ACC112 (cell line): ENCODE measurements at regions not wholly inside any gene's neighbourhood (a gene's known extent, or its start where the extent isn't known, plus 50 kb on each side); places are given as distances from the start of the nearest gene placed in this dataset.
"Not testable (repeated sequence)": the region's sequence is repeated elsewhere in the genome, so short reads cannot be mapped to it uniquely, and the experiment has no call there.

Experiments used
- H2AFZ ChIP-seq: fragments of 200-600 bp; sonication (generic); one replicate; pipeline ENCODE4 v1.6.0; 2017; ENCODE audit warnings: antibody characterized with exemption, low read length; ENCODE audit not compliant: unreplicated experiment
- H3K27ac ChIP-seq: fragments of 200-600 bp; sonication (generic); 2 replicates; pipeline ENCODE4 v1.5.1; 2014; ENCODE audit warnings: low read depth, mild to moderate bottlenecking, antibody characterized with exemption, low read length, moderate library complexity
- H3K27me3 ChIP-seq: fragments of 200-600 bp; sonication (generic); 2 replicates; pipeline ENCODE4 v1.6.1; 2014; ENCODE audit warnings: mild to moderate bottlenecking, antibody characterized with exemption, low read length, moderate library complexity, mixed read lengths; ENCODE audit not compliant: insufficient read depth
- H3K36me3 ChIP-seq: fragments of 200-600 bp; sonication (generic); 2 replicates; pipeline ENCODE4 v1.6.1; 2016; ENCODE audit warnings: mild to moderate bottlenecking, antibody characterized with exemption, low read length, moderate library complexity, mixed read lengths; ENCODE audit not compliant: insufficient read depth
- H3K4me1 ChIP-seq: fragments of 200-600 bp; sonication (generic); one replicate; pipeline ENCODE4 v1.6.1; 2016; ENCODE audit warnings: low read length, mixed read lengths; ENCODE audit not compliant: insufficient read depth, unreplicated experiment, control insufficient read depth
- H3K4me3 ChIP-seq: fragments of 200-600 bp; sonication (generic); 2 replicates; pipeline ENCODE4 v1.5.1; 2014; ENCODE audit warnings: mild to moderate bottlenecking, low read depth, low read length
- H3K79me2 ChIP-seq: fragments of 200-600 bp; sonication (generic); one replicate; pipeline ENCODE4 v1.6.0; 2016; ENCODE audit warnings: low read length; ENCODE audit not compliant: control insufficient read depth, unreplicated experiment, insufficient read depth

GRCh38 chr4:57305836-57306235 lies 195.7 kb upstream of the IGFBP7 start:
- Histone ChIP-seq H3K27ac (no peak overlapping the region), H2AFZ (no peak overlapping the region), H3K36me3 (no peaks in the 10 kb centered on the region), H3K27me3 (peaks cover 9% of the 10 kb centered on the region; the same call in 1 of the 2 replicates), H3K4me1 (peaks cover 3% of the 10 kb centered on the region), H3K4me3 (no peak overlapping the region), H3K79me2 (no peaks in the 10 kb centered on the region)

- peaks cover 9% of the 10 kb centered on the region; the same call in 1 of the 2 replicates for H3K27me3 ChIP-seq
- H3K4me3 ChIP-seq = no peak overlapping the region
- H3K36me3 ChIP-seq = no peaks in the 10 kb centered on the region
- no peak overlapping the region for H2AFZ ChIP-seq
- H3K4me1 ChIP-seq = no peaks in the 10 kb centered on the region
- H3K27ac ChIP-seq = no peak overlapping the region
- no peaks in the 10 kb centered on the region for H3K79me2 ChIP-seq
Measured at GRCh38 chr4:57303012-57303751, 193.0 kb upstream of the IGFBP7 start.

DNA sequence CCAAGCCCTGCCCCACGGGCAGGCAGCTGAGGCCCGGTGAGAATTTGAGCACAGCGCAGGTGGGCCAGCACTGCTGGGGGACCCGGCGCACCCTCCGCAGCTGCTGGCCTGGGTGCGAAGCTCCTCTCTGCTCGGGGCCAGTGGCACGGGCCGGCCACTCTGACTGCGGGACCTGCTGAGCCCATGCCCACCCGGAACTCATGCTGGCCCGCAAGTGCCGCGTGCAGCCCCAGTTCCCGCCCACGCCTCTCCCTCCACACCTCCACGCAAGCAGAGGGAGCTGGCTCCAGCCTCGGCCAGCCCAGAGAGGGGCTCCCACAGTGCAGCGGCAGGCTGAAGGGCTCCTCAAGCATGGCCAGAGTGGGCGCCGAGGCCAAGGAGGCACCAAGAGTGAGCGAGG lies 190.1 kb upstream of the IGFBP7 start:
- not testable (repeated sequence) for H3K27me3 ChIP-seq, H3K36me3 ChIP-seq, H3K79me2 ChIP-seq, H3K4me3 ChIP-seq, H3K4me1 ChIP-seq, H3K27ac ChIP-seq, H2AFZ ChIP-seq

DNA sequence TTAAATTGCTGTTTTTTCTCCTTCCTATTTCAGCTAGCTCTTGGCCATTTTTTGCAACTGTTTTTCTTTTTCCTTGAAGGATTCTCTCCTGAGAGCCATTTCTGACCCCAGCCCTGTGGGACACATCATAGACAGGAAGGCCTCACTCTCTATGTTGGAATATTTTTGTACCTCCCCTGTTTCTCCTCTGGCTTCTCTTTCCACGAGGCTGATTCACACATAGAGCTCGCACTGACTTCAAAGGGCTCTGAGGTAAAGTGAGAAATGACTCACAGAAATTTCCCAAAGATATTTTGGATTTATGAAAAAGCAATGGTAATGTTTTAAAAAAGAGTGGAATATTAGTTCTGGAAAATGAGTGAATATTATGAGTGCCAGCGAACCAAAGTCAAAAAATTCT lies 181.7 kb upstream of the IGFBP7 start:
- peaks cover 36% of the 10 kb centered on the region for H3K27me3 ChIP-seq
- no peak overlapping the region for H3K4me3 ChIP-seq
- H3K4me1 ChIP-seq = no peaks in the 10 kb centered on the region
- H2AFZ ChIP-seq = no peak overlapping the region
- no peaks in the 10 kb centered on the region for H3K36me3 ChIP-seq
- H3K79me2 ChIP-seq = no peaks in the 10 kb centered on the region
- H3K27ac ChIP-seq = no peak overlapping the region

DNA sequence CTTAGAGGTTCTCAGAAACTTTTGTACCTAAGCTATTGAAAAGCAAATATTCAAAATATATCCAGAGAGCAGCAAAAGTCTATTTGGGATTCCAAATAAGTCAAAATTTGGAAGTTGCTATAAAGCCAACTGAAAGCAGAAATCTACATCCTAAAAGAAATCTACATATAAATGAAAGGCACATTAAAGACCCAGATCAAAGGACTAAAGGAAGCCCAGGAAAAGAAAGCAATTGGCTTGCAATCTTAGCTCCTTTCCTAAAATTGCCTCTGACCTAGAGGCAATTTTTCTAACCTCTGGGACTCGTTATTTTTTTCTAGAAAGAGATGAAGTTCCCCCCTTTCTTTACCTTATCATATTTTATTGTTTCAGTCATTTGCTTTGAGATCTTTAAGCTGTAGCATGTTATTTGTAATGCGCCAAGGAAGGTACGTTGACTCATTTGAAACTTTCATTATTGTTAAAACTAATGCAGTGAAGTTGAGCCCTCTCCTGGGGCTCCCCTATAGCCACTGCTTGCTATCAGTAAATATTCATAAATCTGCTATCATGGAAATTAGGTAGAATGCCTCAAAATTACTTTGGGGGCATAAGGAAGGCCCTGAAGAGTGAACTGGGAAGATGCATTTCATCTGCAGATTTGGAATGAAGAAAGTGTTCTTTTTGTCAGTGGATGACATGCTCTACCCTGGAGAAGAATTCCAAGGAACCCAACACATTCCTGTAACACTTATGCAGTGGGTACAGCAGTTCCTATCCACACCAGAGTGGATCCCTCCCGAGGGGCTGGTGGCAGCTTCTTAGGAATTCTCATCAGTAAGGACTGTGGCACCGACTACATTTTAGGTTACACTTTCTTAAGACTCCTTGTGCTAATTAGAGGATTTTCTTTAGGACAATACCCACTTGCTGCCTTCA lies 177.8 kb upstream of the IGFBP7 start:
- H3K4me1 ChIP-seq = no peaks in the 10 kb centered on the region
- no peak overlapping the region for H2AFZ ChIP-seq
- H3K79me2 ChIP-seq = no peaks in the 10 kb centered on the region
- no peaks in the 10 kb centered on the region for H3K36me3 ChIP-seq
- peaks cover 22% of the 10 kb centered on the region for H3K27me3 ChIP-seq
- no peak overlapping the region for H3K27ac ChIP-seq
- no peak overlapping the region for H3K4me3 ChIP-seq

- H3K27me3 ChIP-seq = peaks cover 22% of the 10 kb centered on the region; the same call in 1 of the 2 replicates
- H3K36me3 ChIP-seq = no peaks in the 10 kb centered on the region
- H3K27ac ChIP-seq = no peak overlapping the region
- no peak overlapping the region for H2AFZ ChIP-seq
- no peaks in the 10 kb centered on the region for H3K79me2 ChIP-seq
- no peak overlapping the region for H3K4me3 ChIP-seq
- no peaks in the 10 kb centered on the region for H3K4me1 ChIP-seq
Measured at GRCh38 chr4:57282933-57283310, 172.7 kb upstream of the IGFBP7 start.

DNA sequence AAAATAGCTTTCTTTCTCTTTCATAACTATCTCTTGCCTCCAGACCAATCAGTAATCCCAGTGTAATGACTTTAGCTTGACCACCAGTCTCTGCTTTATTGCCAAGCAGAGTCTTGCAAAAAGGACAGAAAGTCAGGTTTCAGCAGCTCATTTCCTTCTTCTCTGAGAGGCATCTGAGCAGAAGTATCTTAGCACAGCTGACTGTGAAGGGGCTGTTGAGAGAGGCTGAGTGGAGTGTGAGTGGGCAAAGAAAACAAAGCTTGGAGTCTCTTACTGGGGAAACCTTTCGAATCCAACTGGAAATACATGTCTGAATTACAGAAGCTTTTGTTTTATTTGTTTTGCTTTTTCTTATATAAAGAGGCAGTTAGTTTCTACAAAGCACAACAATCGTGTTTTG lies 170.3 kb upstream of the IGFBP7 start:
- Histone ChIP-seq H3K36me3 (no peaks in the 10 kb centered on the region), H3K4me1 (no peaks in the 10 kb centered on the region), H2AFZ (no peak overlapping the region), H3K27ac (no peak overlapping the region), H3K79me2 (no peaks in the 10 kb centered on the region), H3K4me3 (no peak overlapping the region), H3K27me3 (peaks cover 20% of the 10 kb centered on the region)

DNA sequence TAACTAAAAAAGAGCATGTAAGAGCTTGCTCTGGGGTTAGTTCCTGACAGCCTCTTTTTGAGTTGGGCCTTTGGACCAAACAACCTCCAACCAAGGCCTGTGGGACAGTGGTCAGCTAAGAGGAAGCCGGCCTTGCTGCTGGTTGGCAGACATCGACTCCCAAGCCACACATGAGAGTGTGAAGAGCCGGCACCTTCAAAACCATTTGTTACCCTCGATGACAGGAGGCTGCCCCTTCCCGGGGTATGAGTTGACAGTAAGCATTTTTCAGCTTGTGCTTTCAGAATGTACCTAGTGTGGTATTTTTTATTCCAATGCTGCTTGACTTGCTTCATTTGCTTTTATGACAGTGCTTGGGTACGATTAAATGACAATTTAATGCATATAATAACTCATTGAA lies 168.6 kb upstream of the IGFBP7 start:
- H3K36me3 ChIP-seq = no peaks in the 10 kb centered on the region
- no peak overlapping the region for H3K27ac ChIP-seq
- H3K79me2 ChIP-seq = no peaks in the 10 kb centered on the region
- no peak overlapping the region for H3K4me3 ChIP-seq
- H2AFZ ChIP-seq = no peak overlapping the region
- H3K27me3 ChIP-seq = peaks cover 20% of the 10 kb centered on the region
- no peaks in the 10 kb centered on the region for H3K4me1 ChIP-seq

- no peaks in the 10 kb centered on the region for H3K79me2 ChIP-seq
- H3K27me3 ChIP-seq = peaks cover 38% of the 10 kb centered on the region
- no peak overlapping the region for H3K4me3 ChIP-seq
- no peak overlapping the region for H3K27ac ChIP-seq
- H3K36me3 ChIP-seq = no peaks in the 10 kb centered on the region
- no peak overlapping the region for H2AFZ ChIP-seq
- H3K4me1 ChIP-seq = no peaks in the 10 kb centered on the region
Measured at GRCh38 chr4:57274082-57274481, 163.9 kb upstream of the IGFBP7 start.

GRCh38 chr4:57270346-57270745 lies 160.2 kb upstream of the IGFBP7 start:
- Histone ChIP-seq H3K27me3 (peaks cover 23% of the 10 kb centered on the region), H3K4me1 (no peaks in the 10 kb centered on the region), H2AFZ (no peak overlapping the region), H3K36me3 (no peaks in the 10 kb centered on the region), H3K4me3 (no peak overlapping the region), H3K79me2 (no peaks in the 10 kb centered on the region), H3K27ac (no peak overlapping the region)
